Fibroblast of lung (primary cell): ENCODE measurements at regions not wholly inside any gene's neighbourhood (a gene's known extent, or its start where the extent isn't known, plus 50 kb on each side); places are given as distances from the start of the nearest gene placed in this dataset.

Source experiments
- EZH2 ChIP-seq: IDR thresholded peaks from 2 replicates; pipeline ENCODE4 v1.5.1; 2012; ENCODE audit warnings: low read length, control low read depth, mild to moderate bottlenecking; ENCODE audit errors: missing control alignments
- TF ChIP-seq, protein P1 (sequence below), 2 donors: IDR thresholded peaks in 1 of 2; conservative IDR thresholded peaks in 1 of 2; 1 replicate in 1 of 2; 2 replicates in 1 of 2; pipeline ENCODE4 v1.5.1; 2011 to 2012; ENCODE audit warnings: low read length in 2 of 2, control low read depth in 1 of 2, inconsistent platforms in 1 of 2, low read depth in 1 of 2, mild to moderate bottlenecking in 1 of 2

DNA sequence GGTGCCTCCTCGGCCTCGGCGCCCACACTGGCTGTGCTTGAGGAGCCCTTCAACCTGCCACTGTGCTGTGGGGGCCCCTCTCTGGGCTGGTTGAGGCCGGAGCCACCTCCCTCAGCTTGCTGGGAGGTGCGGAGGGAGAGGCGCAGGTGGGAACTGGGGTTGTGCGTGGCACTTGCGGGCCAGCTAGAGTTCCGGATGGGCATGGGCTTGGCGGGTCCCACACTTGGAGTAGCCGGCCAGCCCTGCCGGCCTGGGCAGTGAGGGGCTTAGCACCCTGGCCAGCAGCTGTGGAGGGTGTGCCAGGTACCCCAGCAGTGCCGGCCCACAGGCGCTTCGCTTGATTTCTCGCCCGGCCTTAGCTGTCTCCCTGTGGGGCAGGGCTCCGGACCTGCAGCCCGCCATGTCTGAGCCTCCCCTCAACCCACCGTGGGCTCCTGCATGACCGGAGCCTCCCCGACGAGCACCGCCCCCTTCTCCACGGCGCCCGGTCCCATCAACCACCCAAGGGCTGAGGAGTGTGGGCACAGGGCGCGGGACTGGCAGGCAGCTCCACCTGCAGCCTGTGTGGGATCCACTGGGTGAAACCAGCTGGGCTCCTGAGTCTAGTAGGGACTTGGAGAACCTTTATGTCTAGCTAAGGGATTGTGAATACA is 723.8 kb downstream of the DIAPH3 start:
- TF ChIP-seq, protein P1, sequence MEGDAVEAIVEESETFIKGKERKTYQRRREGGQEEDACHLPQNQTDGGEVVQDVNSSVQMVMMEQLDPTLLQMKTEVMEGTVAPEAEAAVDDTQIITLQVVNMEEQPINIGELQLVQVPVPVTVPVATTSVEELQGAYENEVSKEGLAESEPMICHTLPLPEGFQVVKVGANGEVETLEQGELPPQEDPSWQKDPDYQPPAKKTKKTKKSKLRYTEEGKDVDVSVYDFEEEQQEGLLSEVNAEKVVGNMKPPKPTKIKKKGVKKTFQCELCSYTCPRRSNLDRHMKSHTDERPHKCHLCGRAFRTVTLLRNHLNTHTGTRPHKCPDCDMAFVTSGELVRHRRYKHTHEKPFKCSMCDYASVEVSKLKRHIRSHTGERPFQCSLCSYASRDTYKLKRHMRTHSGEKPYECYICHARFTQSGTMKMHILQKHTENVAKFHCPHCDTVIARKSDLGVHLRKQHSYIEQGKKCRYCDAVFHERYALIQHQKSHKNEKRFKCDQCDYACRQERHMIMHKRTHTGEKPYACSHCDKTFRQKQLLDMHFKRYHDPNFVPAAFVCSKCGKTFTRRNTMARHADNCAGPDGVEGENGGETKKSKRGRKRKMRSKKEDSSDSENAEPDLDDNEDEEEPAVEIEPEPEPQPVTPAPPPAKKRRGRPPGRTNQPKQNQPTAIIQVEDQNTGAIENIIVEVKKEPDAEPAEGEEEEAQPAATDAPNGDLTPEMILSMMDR (conservative IDR thresholded peaks at IDR 0.05 in 1 of 2, IDR thresholded peaks at IDR 0.05 in 1 of 2; ENCODE audit: low read depth in 1 of 2, low read length in 2 of 2): no peak
- TF ChIP-seq EZH2: no peak
